ENCODE measurements at regions not wholly inside any gene's neighbourhood (a gene's known extent, or its start where the extent isn't known, plus 50 kb on each side); places are given as distances from the start of the nearest gene placed in this dataset.

- POLR2A ChIA-PET (ENCODE audit: low non-redundant PET), result no interaction called here
- no peak overlapping the region for H3K27ac ChIP-seq
- CTCF ChIA-PET, result no interaction called here
- DNase-seq (ENCODE audit: low spot score), result no peak
- no peak for TF ChIP-seq CTCF (conservative IDR thresholded peaks at IDR 0.05; ENCODE audit: low read depth)
Observed at GRCh38 chr1:22267413-22268175, 124.7 kb upstream of the WNT4 start.

GRCh38 chr1:22268327-22268726 is 125.4 kb upstream of the WNT4 start:
- no peak overlapping the region for H3K27ac ChIP-seq
- CTCF ChIA-PET, result interaction anchor here (0.5 kb wide), 1 partner anchor 18 kb away, joined by 3 read pairs; no protein-coding TSS in a partner anchor
- no peak for DNase-seq (ENCODE audit: low spot score)
- POLR2A ChIA-PET (ENCODE audit: low non-redundant PET), result no interaction called here
- no peak for TF ChIP-seq CTCF (conservative IDR thresholded peaks at IDR 0.05; ENCODE audit: low read depth)

- H3K27ac ChIP-seq, result no peak overlapping the region
- no peak for DNase-seq (ENCODE audit: low spot score)
- ChIA-PET CTCF (interaction anchor here (0.5 kb wide), 1 partner anchor 132 kb away, joined by 3 read pairs; no protein-coding TSS in a partner anchor), POLR2A (ENCODE audit: low non-redundant PET) (no interaction called here)
- no peak for TF ChIP-seq CTCF (conservative IDR thresholded peaks at IDR 0.05; ENCODE audit: low read depth)
Observed at GRCh38 chr1:22271847-22272801, 129.2 kb upstream of the WNT4 start.

- POLR2A ChIA-PET (ENCODE audit: low non-redundant PET), result no interaction called here
- no peak for DNase-seq (ENCODE audit: low spot score)
- TF ChIP-seq CTCF (conservative IDR thresholded peaks at IDR 0.05; ENCODE audit: low read depth), result no peak
- CTCF ChIA-PET, result interaction anchor here (1.0 to 1.4 kb wide), 2 partner anchors 13 to 14 kb away, joined by 4 to 7 read pairs; no protein-coding TSS in a partner anchor
- no peak overlapping the region for H3K27ac ChIP-seq
Observed at GRCh38 chr1:22273686-22274681, 131.1 kb upstream of the WNT4 start.

- DNase-seq (ENCODE audit: low spot score), result peak; percentile 33
- no peak for TF ChIP-seq CTCF (conservative IDR thresholded peaks at IDR 0.05; ENCODE audit: low read depth)
- ChIA-PET CTCF (interaction anchor here (0.6 to 1.7 kb wide), 12 partner anchors 12 to 976 kb away, joined by 3 to 8 read pairs (median 4); no protein-coding TSS in a partner anchor), POLR2A (ENCODE audit: low non-redundant PET) (no interaction called here)
- no peak overlapping the region for H3K27ac ChIP-seq
Observed at GRCh38 chr1:22275167-22275566, 132.3 kb upstream of the WNT4 start.
